ENCODE measurements at regions not wholly inside any gene's neighbourhood (a gene's known extent, or its start where the extent isn't known, plus 50 kb on each side); places are given as distances from the start of the nearest gene placed in this dataset.
"Not testable (repeated sequence)": the region's sequence is repeated elsewhere in the genome, so short reads cannot be mapped to it uniquely, and the experiment has no call there.

GRCh38 chr16:29276446-29276845 is 130.1 kb downstream of the NPIPB11 start:
- H3K4me3 Mint-ChIP-seq, result peak overlapping the region; percentile 50
- not testable (repeated sequence) for H3K9me3 Mint-ChIP-seq

GRCh38 chr16:29274055-29275035 is 132.2 kb downstream of the NPIPB11 start:
- H3K9me3 Mint-ChIP-seq; H3K27ac Mint-ChIP-seq; DNase-seq; H3K4me3 Mint-ChIP-seq; H3K36me3 Mint-ChIP-seq (ENCODE audit: low read depth); H3K27me3 Mint-ChIP-seq (ENCODE audit: insufficient read depth): not testable (repeated sequence)
- peaks cover 31% of the 10 kb centered on the region for H3K4me1 Mint-ChIP-seq (ENCODE audit: low read depth)

More at GRCh38 chr16:29276446-29276845, 130.1 kb downstream of the NPIPB11 start:
- peak; percentile 58 for DNase-seq
- not testable (repeated sequence) for H3K27me3 Mint-ChIP-seq (ENCODE audit: insufficient read depth); H3K36me3 Mint-ChIP-seq (ENCODE audit: low read depth)
- Mint-ChIP-seq H3K4me1 (ENCODE audit: low read depth) (peaks cover 31% of the 10 kb centered on the region), H3K27ac (peak overlapping the region; percentile 70)

GRCh38 chr16:29273298-29274054 is 133.0 kb downstream of the NPIPB11 start:
- peaks cover 25% of the 10 kb centered on the region for H3K4me1 Mint-ChIP-seq (ENCODE audit: low read depth)
- H3K27me3 Mint-ChIP-seq (ENCODE audit: insufficient read depth); H3K4me3 Mint-ChIP-seq; H3K9me3 Mint-ChIP-seq; H3K27ac Mint-ChIP-seq; H3K36me3 Mint-ChIP-seq (ENCODE audit: low read depth): not testable (repeated sequence)
- peak; percentile 69 for DNase-seq

- H3K27me3 Mint-ChIP-seq (ENCODE audit: insufficient read depth); H3K27ac Mint-ChIP-seq; H3K36me3 Mint-ChIP-seq (ENCODE audit: low read depth); H3K9me3 Mint-ChIP-seq: not testable (repeated sequence)
- peaks cover 15% of the 10 kb centered on the region for H3K4me1 Mint-ChIP-seq (ENCODE audit: low read depth)
- DNase-seq, result peak; percentile 91
- peak overlapping the region; percentile 82; the same call in 1 of the 2 replicates for H3K4me3 Mint-ChIP-seq
Measured at GRCh38 chr16:29271721-29272675, 134.5 kb downstream of the NPIPB11 start.

- H3K27ac Mint-ChIP-seq; H3K36me3 Mint-ChIP-seq (ENCODE audit: low read depth); H3K9me3 Mint-ChIP-seq; DNase-seq; H3K27me3 Mint-ChIP-seq (ENCODE audit: insufficient read depth): not testable (repeated sequence)
- peak overlapping the region; percentile 82; the same call in 1 of the 2 replicates for H3K4me3 Mint-ChIP-seq
- peaks cover 12% of the 10 kb centered on the region for H3K4me1 Mint-ChIP-seq (ENCODE audit: low read depth)
Measured at GRCh38 chr16:29270923-29271322, 135.6 kb downstream of the NPIPB11 start.

- H3K4me3 Mint-ChIP-seq, result 0 out of 2 replicates have a peak overlapping the region, but pooled peaks have one; percentile 62
- H3K4me1 Mint-ChIP-seq (ENCODE audit: low read depth); H3K27me3 Mint-ChIP-seq (ENCODE audit: insufficient read depth); H3K9me3 Mint-ChIP-seq; DNase-seq; H3K36me3 Mint-ChIP-seq (ENCODE audit: low read depth): not testable (repeated sequence)
- H3K27ac Mint-ChIP-seq, result peak overlapping the region; percentile 97
Measured at GRCh38 chr16:29270033-29270432, 136.5 kb downstream of the NPIPB11 start.

GRCh38 chr16:29269192-29269811 is 137.2 kb downstream of the NPIPB11 start:
- DNase-seq, result peak; percentile 91
- Mint-ChIP-seq H3K4me3 (peak overlapping the region; percentile 62), H3K27ac (peak overlapping the region; percentile 97), H3K4me1 (ENCODE audit: low read depth) (peaks cover 17% of the 10 kb centered on the region)
- H3K27me3 Mint-ChIP-seq (ENCODE audit: insufficient read depth); H3K36me3 Mint-ChIP-seq (ENCODE audit: low read depth); H3K9me3 Mint-ChIP-seq: not testable (repeated sequence)

GRCh38 chr16:29268785-29269191 is 137.7 kb downstream of the NPIPB11 start:
- peak overlapping the region; percentile 43; the same call in 1 of the 2 replicates for H3K4me3 Mint-ChIP-seq
- H3K36me3 Mint-ChIP-seq (ENCODE audit: low read depth); H3K9me3 Mint-ChIP-seq; H3K27me3 Mint-ChIP-seq (ENCODE audit: insufficient read depth): not testable (repeated sequence)
- peaks cover 22% of the 10 kb centered on the region for H3K4me1 Mint-ChIP-seq (ENCODE audit: low read depth)
- peak; percentile 79 for DNase-seq
- H3K27ac Mint-ChIP-seq, result peak overlapping the region; percentile 97

GRCh38 chr16:29268348-29268747 is 138.2 kb downstream of the NPIPB11 start:
- DNase-seq; H3K27me3 Mint-ChIP-seq (ENCODE audit: insufficient read depth); H3K9me3 Mint-ChIP-seq; H3K36me3 Mint-ChIP-seq (ENCODE audit: low read depth): not testable (repeated sequence)
- TF ChIP-seq CTCF (IDR thresholded peaks at IDR 0.05), result peak; percentile 46
- H3K4me3 Mint-ChIP-seq, result peak overlapping the region; percentile 43; the same call in 1 of the 2 replicates
- peak overlapping the region; percentile 97 for H3K27ac Mint-ChIP-seq
- peaks cover 22% of the 10 kb centered on the region for H3K4me1 Mint-ChIP-seq (ENCODE audit: low read depth)

GRCh38 chr16:29267891-29268290 is 138.6 kb downstream of the NPIPB11 start:
- H3K4me1 Mint-ChIP-seq (ENCODE audit: low read depth), result peaks cover 25% of the 10 kb centered on the region
- not testable (repeated sequence) for H3K9me3 Mint-ChIP-seq; H3K27me3 Mint-ChIP-seq (ENCODE audit: insufficient read depth); H3K36me3 Mint-ChIP-seq (ENCODE audit: low read depth); H3K4me3 Mint-ChIP-seq; DNase-seq
- H3K27ac Mint-ChIP-seq, result peak overlapping the region; percentile 97; the same call in 1 of the 2 replicates

- DNase-seq; H3K9me3 Mint-ChIP-seq; H3K27me3 Mint-ChIP-seq (ENCODE audit: insufficient read depth); H3K36me3 Mint-ChIP-seq (ENCODE audit: low read depth): not testable (repeated sequence)
- Mint-ChIP-seq H3K4me1 (ENCODE audit: low read depth) (peaks cover 31% of the 10 kb centered on the region), H3K4me3 (peak overlapping the region; percentile 31; the same call in 1 of the 2 replicates), H3K27ac (peak overlapping the region; percentile 91)
Measured at GRCh38 chr16:29267055-29267619, 139.4 kb downstream of the NPIPB11 start.

Data from HFFc6 (cell line).